C4-2B (cell line): ENCODE measurements at regions not wholly inside any gene's neighbourhood (a gene's known extent, or its start where the extent isn't known, plus 50 kb on each side); places are given as distances from the start of the nearest gene placed in this dataset.

Source experiments
- H3K27ac ChIP-seq: fragments of 450-650 bp; 2 replicates; pipeline ENCODE4 v1.5.1; 2017
- CTCF ChIP-seq: fragments of 450-650 bp; conservative IDR thresholded peaks from 2 replicates; pipeline ENCODE4 v1.5.1; 2017; ENCODE audit warnings: mild to moderate bottlenecking
- ZFX ChIP-seq: fragments of 450-650 bp; IDR thresholded peaks from 2 replicates; pipeline ENCODE4 v1.6.1; 2017

- no peak for TF ChIP-seq ZFX
- TF ChIP-seq CTCF, result no peak
- no peak overlapping the region for H3K27ac ChIP-seq
Observed at GRCh38 chr16:66295213-66295612, 71.3 kb upstream of the CDH5 start.

GRCh38 chr16:66294507-66294906 lies 72.0 kb upstream of the CDH5 start:
- no peak overlapping the region for H3K27ac ChIP-seq
- no peak for TF ChIP-seq CTCF
- TF ChIP-seq ZFX, result no peak

GRCh38 chr16:66293932-66294331 lies 72.6 kb upstream of the CDH5 start:
- H3K27ac ChIP-seq, result no peak overlapping the region
- no peak for TF ChIP-seq ZFX
- TF ChIP-seq CTCF, result no peak

- no peak overlapping the region for H3K27ac ChIP-seq
- no peak for TF ChIP-seq ZFX
Observed at GRCh38 chr16:66293207-66293735, 73.2 kb upstream of the CDH5 start.

- TF ChIP-seq ZFX (no peak), CTCF (no peak)
- H3K27ac ChIP-seq, result no peak overlapping the region
Observed at GRCh38 chr16:66292241-66292935, 74.1 kb upstream of the CDH5 start.

- H3K27ac ChIP-seq, result no peak overlapping the region
- TF ChIP-seq ZFX (no peak), CTCF (no peak)
Observed at GRCh38 chr16:66291833-66292232, 74.7 kb upstream of the CDH5 start.

- no peak for TF ChIP-seq CTCF
- no peak for TF ChIP-seq ZFX
- no peak overlapping the region for H3K27ac ChIP-seq
Observed at GRCh38 chr16:66290431-66290830, 76.1 kb upstream of the CDH5 start.

GRCh38 chr16:66289986-66290385 lies 76.5 kb upstream of the CDH5 start:
- no peak for TF ChIP-seq CTCF
- TF ChIP-seq ZFX, result no peak
- no peak overlapping the region for H3K27ac ChIP-seq
